Fibroblast of lung (primary cell): ENCODE measurements at regions not wholly inside any gene's neighbourhood (a gene's known extent, or its start where the extent isn't known, plus 50 kb on each side); places are given as distances from the start of the nearest gene placed in this dataset.

ENCODE experiments used
- DNase-seq, 2 donors: peaks; one replicate each; pipeline versions ENCODE4 v3.0.0 to v3.0.0-alpha.2; 2010; ENCODE audit warnings: low read depth in 2 of 2
- H2AFZ ChIP-seq: 2 replicates; pipeline ENCODE4 v1.5.1; 2012; ENCODE audit warnings: low read length, control low read depth, inconsistent platforms
- H3K27ac ChIP-seq: 2 replicates; pipeline ENCODE4 v1.5.1; 2011; ENCODE audit warnings: low read length, control low read depth; ENCODE audit not compliant: insufficient read depth
- H3K27me3 ChIP-seq: 2 replicates; pipeline ENCODE4 v1.5.1; 2011; ENCODE audit warnings: mild to moderate bottlenecking, low read length; ENCODE audit not compliant: control insufficient read depth, insufficient read depth
- H3K36me3 ChIP-seq: 2 replicates; pipeline ENCODE4 v1.5.1; 2011; ENCODE audit warnings: low read length; ENCODE audit not compliant: control insufficient read depth, insufficient read depth
- H3K4me1 ChIP-seq: 2 replicates; pipeline ENCODE4 v1.5.1; 2011; ENCODE audit warnings: low read length; ENCODE audit not compliant: control insufficient read depth, insufficient read depth; ENCODE audit errors: extremely low read depth
- H3K4me2 ChIP-seq: 2 replicates; pipeline ENCODE4 v1.5.1; 2011; ENCODE audit warnings: low read length, control low read depth; ENCODE audit not compliant: insufficient read depth; ENCODE audit errors: extremely low read depth
- H3K4me3 ChIP-seq, 4 experiments: fragments of 200-600 bp in 1 of 4; sonication (generic) in 1 of 4; replicated peaks in 1 of 4; 2 replicates each; pipeline ENCODE4 v1.5.1; 2011 to 2016; ENCODE audit warnings: low read length in 4 of 4, low read depth in 3 of 4, mild to moderate bottlenecking in 3 of 4, control low read depth in 2 of 4, inconsistent platforms in 1 of 4, mixed read lengths in 1 of 4; ENCODE audit not compliant: insufficient read depth in 1 of 4; ENCODE audit errors: control extremely low read depth in 1 of 4
- H3K79me2 ChIP-seq: 2 replicates; pipeline ENCODE4 v1.5.1; 2012; ENCODE audit warnings: mild to moderate bottlenecking, low read length, inconsistent platforms; ENCODE audit not compliant: control insufficient read depth, insufficient read depth
- H3K9ac ChIP-seq: 2 replicates; pipeline ENCODE4 v1.5.1; 2011; ENCODE audit warnings: mild to moderate bottlenecking, low read length, control low read depth; ENCODE audit not compliant: insufficient read depth
- H3K9me3 ChIP-seq: 2 replicates; pipeline ENCODE4 v1.5.1; 2012; ENCODE audit warnings: low read depth, low read length; ENCODE audit not compliant: control insufficient read depth, insufficient read depth
- H4K20me1 ChIP-seq: 2 replicates; pipeline ENCODE4 v1.5.1; 2011; ENCODE audit warnings: low read length; ENCODE audit not compliant: control insufficient read depth, insufficient read depth; ENCODE audit errors: extremely low read depth
- EZH2 ChIP-seq: IDR thresholded peaks from 2 replicates; pipeline ENCODE4 v1.5.1; 2012; ENCODE audit warnings: low read length, control low read depth, mild to moderate bottlenecking; ENCODE audit errors: missing control alignments
- TF ChIP-seq, protein P1 (sequence below), 2 donors: IDR thresholded peaks in 1 of 2; conservative IDR thresholded peaks in 1 of 2; 1 replicate in 1 of 2; 2 replicates in 1 of 2; pipeline ENCODE4 v1.5.1; 2011 to 2012; ENCODE audit warnings: low read length in 2 of 2, control low read depth in 1 of 2, inconsistent platforms in 1 of 2, low read depth in 1 of 2, mild to moderate bottlenecking in 1 of 2

DNA sequence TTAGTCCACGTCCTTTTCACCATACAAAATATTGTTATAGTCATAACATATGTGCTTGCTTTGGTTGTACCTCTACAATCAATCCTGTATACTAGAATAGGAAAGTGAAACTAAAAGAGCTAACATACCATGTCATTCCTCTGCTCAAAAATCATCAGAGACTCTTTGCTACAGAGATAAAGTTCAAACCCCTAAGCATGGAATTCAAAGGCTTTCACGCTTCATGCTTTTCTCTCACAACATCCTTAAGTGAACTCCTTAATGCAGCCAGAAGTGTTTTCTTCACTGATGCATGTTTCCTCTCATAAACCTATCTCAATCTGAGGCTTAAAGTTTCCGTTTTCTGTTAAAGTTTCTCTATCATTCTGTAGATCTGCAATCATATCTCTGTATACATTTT is 744.6 kb upstream of the IGFBP7 start:
- H3K79me2 ChIP-seq, result no peaks in the 10 kb centered on the region
- H3K4me3 ChIP-seq, result peak overlapping the region in 1 of 4 experiments; percentile 37
- TF ChIP-seq EZH2, result no peak
- TF ChIP-seq, protein P1, sequence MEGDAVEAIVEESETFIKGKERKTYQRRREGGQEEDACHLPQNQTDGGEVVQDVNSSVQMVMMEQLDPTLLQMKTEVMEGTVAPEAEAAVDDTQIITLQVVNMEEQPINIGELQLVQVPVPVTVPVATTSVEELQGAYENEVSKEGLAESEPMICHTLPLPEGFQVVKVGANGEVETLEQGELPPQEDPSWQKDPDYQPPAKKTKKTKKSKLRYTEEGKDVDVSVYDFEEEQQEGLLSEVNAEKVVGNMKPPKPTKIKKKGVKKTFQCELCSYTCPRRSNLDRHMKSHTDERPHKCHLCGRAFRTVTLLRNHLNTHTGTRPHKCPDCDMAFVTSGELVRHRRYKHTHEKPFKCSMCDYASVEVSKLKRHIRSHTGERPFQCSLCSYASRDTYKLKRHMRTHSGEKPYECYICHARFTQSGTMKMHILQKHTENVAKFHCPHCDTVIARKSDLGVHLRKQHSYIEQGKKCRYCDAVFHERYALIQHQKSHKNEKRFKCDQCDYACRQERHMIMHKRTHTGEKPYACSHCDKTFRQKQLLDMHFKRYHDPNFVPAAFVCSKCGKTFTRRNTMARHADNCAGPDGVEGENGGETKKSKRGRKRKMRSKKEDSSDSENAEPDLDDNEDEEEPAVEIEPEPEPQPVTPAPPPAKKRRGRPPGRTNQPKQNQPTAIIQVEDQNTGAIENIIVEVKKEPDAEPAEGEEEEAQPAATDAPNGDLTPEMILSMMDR (conservative IDR thresholded peaks at IDR 0.05 in 1 of 2, IDR thresholded peaks at IDR 0.05 in 1 of 2; ENCODE audit: low read depth in 1 of 2, low read length in 2 of 2), result no peak
- H4K20me1 ChIP-seq, result no peaks in the 10 kb centered on the region
- H3K4me1 ChIP-seq, result no peaks in the 10 kb centered on the region
- no peaks in the 10 kb centered on the region for H3K27me3 ChIP-seq
- no peaks in the 10 kb centered on the region for H3K36me3 ChIP-seq
- DNase-seq, result peak in 1 of 2 donors; percentile 3
- no peak overlapping the region for H2AFZ ChIP-seq
- no peaks in the 10 kb centered on the region for H3K9me3 ChIP-seq
- no peak overlapping the region for H3K4me2 ChIP-seq
- no peak overlapping the region for H3K9ac ChIP-seq
- H3K27ac ChIP-seq, result no peak overlapping the region

DNA sequence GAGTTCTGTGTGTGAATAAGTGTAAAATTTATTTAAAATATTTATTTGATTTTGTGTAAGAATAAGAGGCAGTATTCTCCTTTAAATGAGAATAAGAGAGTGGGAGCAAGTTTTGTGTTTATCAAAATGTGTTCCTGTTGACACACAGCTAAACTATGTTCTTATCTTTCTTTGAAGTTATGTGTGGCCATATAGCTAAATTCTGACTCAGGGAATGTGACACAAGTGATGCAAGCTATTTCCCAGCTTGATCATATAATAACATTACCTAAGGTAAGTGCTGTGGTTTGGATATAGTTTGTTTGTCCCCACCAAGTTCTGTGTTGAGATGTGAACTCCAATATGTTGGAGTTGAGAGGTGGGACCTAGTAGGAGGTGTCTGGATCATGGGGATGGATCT is 740.0 kb upstream of the IGFBP7 start:
- Histone ChIP-seq H3K9ac (no peak overlapping the region), H3K27me3 (no peaks in the 10 kb centered on the region), H3K4me2 (no peak overlapping the region), H3K36me3 (no peaks in the 10 kb centered on the region), H3K4me3 (no peak overlapping the region), H2AFZ (no peak overlapping the region), H3K27ac (no peak overlapping the region), H3K9me3 (no peaks in the 10 kb centered on the region), H4K20me1 (no peaks in the 10 kb centered on the region), H3K4me1 (no peaks in the 10 kb centered on the region), H3K79me2 (no peaks in the 10 kb centered on the region)
- no peak for TF ChIP-seq EZH2
- no peak for DNase-seq

DNA sequence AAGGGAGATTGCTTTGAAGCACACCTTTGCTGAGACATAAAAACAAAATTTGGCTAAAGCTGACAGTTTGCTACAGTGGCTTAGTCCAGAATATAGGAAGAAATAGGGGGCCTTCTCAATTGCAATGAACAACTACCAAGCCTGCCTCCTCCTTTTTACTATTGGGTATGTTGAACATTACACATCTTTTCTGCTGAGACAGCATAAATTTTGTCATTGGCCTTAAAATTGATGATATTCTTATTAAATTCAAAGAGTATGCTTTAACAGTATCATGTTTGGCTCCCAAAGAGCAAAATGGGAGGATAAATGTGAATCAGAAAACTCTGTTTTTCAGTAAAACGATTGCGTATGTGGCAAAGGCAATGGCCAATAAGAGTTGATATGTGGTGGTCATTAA is 721.9 kb upstream of the IGFBP7 start:
- TF ChIP-seq, protein P1 (conservative IDR thresholded peaks at IDR 0.05 in 1 of 2, IDR thresholded peaks at IDR 0.05 in 1 of 2; ENCODE audit: low read depth in 1 of 2, low read length in 2 of 2), result no peak
- TF ChIP-seq EZH2, result no peak
- no peaks in the 10 kb centered on the region for H3K4me1 ChIP-seq
- H3K4me2 ChIP-seq, result no peak overlapping the region
- H3K4me3 ChIP-seq, result no peak overlapping the region
- H3K79me2 ChIP-seq, result no peaks in the 10 kb centered on the region
- no peak for DNase-seq
- H3K9me3 ChIP-seq, result no peaks in the 10 kb centered on the region
- H4K20me1 ChIP-seq, result no peaks in the 10 kb centered on the region
- no peak overlapping the region for H3K9ac ChIP-seq
- no peaks in the 10 kb centered on the region for H3K27me3 ChIP-seq
- no peak overlapping the region for H3K27ac ChIP-seq
- H2AFZ ChIP-seq, result no peak overlapping the region
- H3K36me3 ChIP-seq, result no peaks in the 10 kb centered on the region
